ENCODE measurements at regions not wholly inside any gene's neighbourhood (a gene's known extent, or its start where the extent isn't known, plus 50 kb on each side); places are given as distances from the start of the nearest gene placed in this dataset.

- H3K4me1 ChIP-seq = peaks cover 0 to 6% (median 5%) of the 10 kb centered on the region in 3 donors
- H3K27ac ChIP-seq = no peak overlapping the region
- WGBS, 2 donors = 86 to 94% methylated on average over 1 of the region's 1 CpG
- TF ChIP-seq, protein P1, sequence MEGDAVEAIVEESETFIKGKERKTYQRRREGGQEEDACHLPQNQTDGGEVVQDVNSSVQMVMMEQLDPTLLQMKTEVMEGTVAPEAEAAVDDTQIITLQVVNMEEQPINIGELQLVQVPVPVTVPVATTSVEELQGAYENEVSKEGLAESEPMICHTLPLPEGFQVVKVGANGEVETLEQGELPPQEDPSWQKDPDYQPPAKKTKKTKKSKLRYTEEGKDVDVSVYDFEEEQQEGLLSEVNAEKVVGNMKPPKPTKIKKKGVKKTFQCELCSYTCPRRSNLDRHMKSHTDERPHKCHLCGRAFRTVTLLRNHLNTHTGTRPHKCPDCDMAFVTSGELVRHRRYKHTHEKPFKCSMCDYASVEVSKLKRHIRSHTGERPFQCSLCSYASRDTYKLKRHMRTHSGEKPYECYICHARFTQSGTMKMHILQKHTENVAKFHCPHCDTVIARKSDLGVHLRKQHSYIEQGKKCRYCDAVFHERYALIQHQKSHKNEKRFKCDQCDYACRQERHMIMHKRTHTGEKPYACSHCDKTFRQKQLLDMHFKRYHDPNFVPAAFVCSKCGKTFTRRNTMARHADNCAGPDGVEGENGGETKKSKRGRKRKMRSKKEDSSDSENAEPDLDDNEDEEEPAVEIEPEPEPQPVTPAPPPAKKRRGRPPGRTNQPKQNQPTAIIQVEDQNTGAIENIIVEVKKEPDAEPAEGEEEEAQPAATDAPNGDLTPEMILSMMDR (IDR thresholded peaks at IDR 0.05) = no peak
- H3K27me3 ChIP-seq = no peaks in the 10 kb centered on the region
- intact Hi-C loops (cut with DNase I) = no loop called here
- FAIRE-seq (no peak), DNase-seq (no peak), ATAC-seq (no peak)
- no peak overlapping the region for H3K4me3 ChIP-seq
- H3K36me3 ChIP-seq = no peaks in the 10 kb centered on the region
- no peaks in the 10 kb centered on the region for H3K9me3 ChIP-seq
Observed at GRCh38 chr21:35582731-35583130, 477.6 kb downstream of the SETD4 start.

- intact Hi-C loops (cut with DNase I) = no loop called here
- DNase-seq (no peak), ATAC-seq (no peak), FAIRE-seq (no peak)
- Histone ChIP-seq H3K4me3 (no peak overlapping the region), H3K9me3 (no peaks in the 10 kb centered on the region), H3K27ac (no peak overlapping the region), H3K27me3 (no peaks in the 10 kb centered on the region), H3K36me3 (no peaks in the 10 kb centered on the region), H3K4me1 (peaks cover 0 to 6% (median 5%) of the 10 kb centered on the region in 3 donors)
- TF ChIP-seq, protein P1 (IDR thresholded peaks at IDR 0.05) = no peak
- WGBS, 2 donors = 91 to 92% methylated on average over 1 of the region's 1 CpG
Observed at GRCh38 chr21:35581640-35582039, 478.7 kb downstream of the SETD4 start.

GRCh38 chr21:35579520-35580293 is 480.6 kb downstream of the SETD4 start:
- FAIRE-seq = no peak
- Histone ChIP-seq H3K27me3 (no peaks in the 10 kb centered on the region), H3K9me3 (no peaks in the 10 kb centered on the region), H3K36me3 (no peaks in the 10 kb centered on the region), H3K27ac (no peak overlapping the region), H3K4me3 (no peak overlapping the region), H3K4me1 (no peaks in the 10 kb centered on the region)
- no peak for DNase-seq
- 82 to 92% methylated on average over 2 of the region's 2 CpGs for WGBS, 2 donors
- ATAC-seq = no peak
- intact Hi-C loops (cut with DNase I) = no loop called here
- TF ChIP-seq, protein P1 (IDR thresholded peaks at IDR 0.05) = no peak

- 88 to 94% methylated on average over 12 of the region's 12 CpGs for WGBS, 2 donors
- Histone ChIP-seq H3K36me3 (no peaks in the 10 kb centered on the region), H3K27me3 (no peaks in the 10 kb centered on the region), H3K4me1 (peaks cover 0 to 5% (median 3%) of the 10 kb centered on the region in 3 donors), H3K27ac (no peak overlapping the region), H3K4me3 (no peak overlapping the region), H3K9me3 (no peaks in the 10 kb centered on the region)
- TF ChIP-seq, protein P1 (IDR thresholded peaks at IDR 0.05) = no peak
- FAIRE-seq = no peak
- ATAC-seq = no peak
- DNase-seq = no peak
- intact Hi-C loops (cut with DNase I) = no loop called here
Observed at GRCh38 chr21:35578831-35579471, 481.4 kb downstream of the SETD4 start.

GRCh38 chr21:35578347-35578782 is 482.0 kb downstream of the SETD4 start:
- Histone ChIP-seq H3K4me1 (peaks cover 0 to 10% (median 9%) of the 10 kb centered on the region in 3 donors), H3K27ac (no peak overlapping the region), H3K4me3 (no peak overlapping the region), H3K36me3 (no peaks in the 10 kb centered on the region), H3K27me3 (no peaks in the 10 kb centered on the region), H3K9me3 (no peaks in the 10 kb centered on the region)
- TF ChIP-seq, protein P1 (IDR thresholded peaks at IDR 0.05) = no peak
- no peak for ATAC-seq
- 87 to 91% methylated on average over 6 of the region's 6 CpGs for WGBS, 2 donors
- intact Hi-C loops (cut with DNase I) = no loop called here
- FAIRE-seq = no peak
- no peak for DNase-seq

Data from pancreas (tissue), 10 donors.